HG02588 (cell line): ENCODE measurements at regions not wholly inside any gene's neighbourhood (a gene's known extent, or its start where the extent isn't known, plus 50 kb on each side); places are given as distances from the start of the nearest gene placed in this dataset.
"Not testable (repeated sequence)": the region's sequence is repeated elsewhere in the genome, so short reads cannot be mapped to it uniquely, and the experiment has no call there.

Source experiments
- ATAC-seq: cut with Tn5 transposase; IDR thresholded peaks from one replicate; pipeline ENCODE4 v1.9.1; 2021; ENCODE audit warnings: mild to moderate bottlenecking, moderate library complexity; ENCODE audit not compliant: unreplicated experiment

- not testable (repeated sequence) for ATAC-seq
Observed at GRCh38 chr1:221978631-221979334, 236.9 kb upstream of the DUSP10 start.

- not testable (repeated sequence) for ATAC-seq
Observed at GRCh38 chr1:221973787-221974186, 231.9 kb upstream of the DUSP10 start.

GRCh38 chr1:221972276-221973235 is 230.7 kb upstream of the DUSP10 start:
- no peak for ATAC-seq

- ATAC-seq = not testable (repeated sequence)
Observed at GRCh38 chr1:221971035-221971434, 229.1 kb upstream of the DUSP10 start.

GRCh38 chr1:221969298-221969858 is 227.5 kb upstream of the DUSP10 start:
- not testable (repeated sequence) for ATAC-seq

- ATAC-seq = not testable (repeated sequence)
Observed at GRCh38 chr1:221967538-221967937, 225.6 kb upstream of the DUSP10 start.

GRCh38 chr1:221966888-221967287 is 225.0 kb upstream of the DUSP10 start:
- not testable (repeated sequence) for ATAC-seq

- ATAC-seq = not testable (repeated sequence)
Observed at GRCh38 chr1:221965891-221966290, 224.0 kb upstream of the DUSP10 start.

GRCh38 chr1:221965252-221965651 is 223.4 kb upstream of the DUSP10 start:
- ATAC-seq = no peak

- ATAC-seq = no peak
Observed at GRCh38 chr1:221963742-221964141, 221.9 kb upstream of the DUSP10 start.

GRCh38 chr1:221962385-221962784 is 220.5 kb upstream of the DUSP10 start:
- ATAC-seq = no peak

- no peak for ATAC-seq
Observed at GRCh38 chr1:221961532-221962292, 219.8 kb upstream of the DUSP10 start.

GRCh38 chr1:221958161-221958562 is 216.3 kb upstream of the DUSP10 start:
- not testable (repeated sequence) for ATAC-seq

GRCh38 chr1:221957350-221957749 is 215.5 kb upstream of the DUSP10 start:
- not testable (repeated sequence) for ATAC-seq

- no peak for ATAC-seq
Observed at GRCh38 chr1:221949996-221950395, 208.1 kb upstream of the DUSP10 start.

GRCh38 chr1:221948459-221948858 is 206.6 kb upstream of the DUSP10 start:
- no peak for ATAC-seq

- no peak for ATAC-seq
Observed at GRCh38 chr1:221947731-221948130, 205.8 kb upstream of the DUSP10 start.

- no peak for ATAC-seq
Observed at GRCh38 chr1:221946768-221947167, 204.9 kb upstream of the DUSP10 start.

- no peak for ATAC-seq
Observed at GRCh38 chr1:221945669-221946068, 203.8 kb upstream of the DUSP10 start.

- no peak for ATAC-seq
Observed at GRCh38 chr1:221944247-221944870, 202.5 kb upstream of the DUSP10 start.
